ENCODE measurements at regions not wholly inside any gene's neighbourhood (a gene's known extent, or its start where the extent isn't known, plus 50 kb on each side); places are given as distances from the start of the nearest gene placed in this dataset.

- FAIRE-seq (no peak), DNase-seq (ENCODE audit: insufficient read length, low spot score) (no peak)
Observed at GRCh38 chr14:104249089-104249488, 110.7 kb downstream of the KIF26A start.

- FAIRE-seq: no peak
- no peak for DNase-seq (ENCODE audit: insufficient read length, low spot score)
Observed at GRCh38 chr14:104249706-104250105, 111.3 kb downstream of the KIF26A start.

GRCh38 chr14:104250175-104250574 is 111.8 kb downstream of the KIF26A start:
- FAIRE-seq (no peak), DNase-seq (ENCODE audit: insufficient read length, low spot score) (no peak)

- DNase-seq (ENCODE audit: insufficient read length, low spot score): no peak
- no peak for FAIRE-seq
Observed at GRCh38 chr14:104252256-104253215, 114.1 kb downstream of the KIF26A start.

GRCh38 chr14:104253223-104253822 is 114.9 kb downstream of the KIF26A start:
- DNase-seq (ENCODE audit: insufficient read length, low spot score) (no peak), FAIRE-seq (no peak)

- DNase-seq (ENCODE audit: insufficient read length, low spot score): no peak
- FAIRE-seq: no peak
Observed at GRCh38 chr14:104253901-104254353, 115.5 kb downstream of the KIF26A start.

- DNase-seq (ENCODE audit: insufficient read length, low spot score) (no peak), FAIRE-seq (no peak)
Observed at GRCh38 chr14:104254735-104255400, 116.5 kb downstream of the KIF26A start.

GRCh38 chr14:104256025-104256424 is 117.6 kb downstream of the KIF26A start:
- FAIRE-seq: no peak
- DNase-seq (ENCODE audit: insufficient read length, low spot score): no peak

- no peak for FAIRE-seq
- DNase-seq (ENCODE audit: insufficient read length, low spot score): no peak
Observed at GRCh38 chr14:104262515-104263514, 124.4 kb downstream of the KIF26A start.

GRCh38 chr14:104263675-104264358 is 125.4 kb downstream of the KIF26A start:
- DNase-seq (ENCODE audit: insufficient read length, low spot score): no peak
- no peak for FAIRE-seq

GRCh38 chr14:104264495-104265265 is 126.3 kb downstream of the KIF26A start:
- FAIRE-seq (no peak), DNase-seq (ENCODE audit: insufficient read length, low spot score) (no peak)

GRCh38 chr14:104265918-104266630 is 127.7 kb downstream of the KIF26A start:
- no peak for DNase-seq (ENCODE audit: insufficient read length, low spot score)
- FAIRE-seq: no peak

GRCh38 chr14:104266631-104267575 is 128.5 kb downstream of the KIF26A start:
- DNase-seq (ENCODE audit: insufficient read length, low spot score): no peak
- FAIRE-seq: peak; percentile 92

GRCh38 chr14:104267895-104268294 is 129.5 kb downstream of the KIF26A start:
- no peak for FAIRE-seq
- no peak for DNase-seq (ENCODE audit: insufficient read length, low spot score)

- FAIRE-seq: no peak
- no peak for DNase-seq (ENCODE audit: insufficient read length, low spot score)
Observed at GRCh38 chr14:104268295-104268694, 129.9 kb downstream of the KIF26A start.

GRCh38 chr14:104268725-104269436 is 130.5 kb downstream of the KIF26A start:
- DNase-seq (ENCODE audit: insufficient read length, low spot score) (no peak), FAIRE-seq (no peak)

Measured in HTR-8/SVneo (cell line).